GM20431 (cell line): ENCODE measurements at regions not wholly inside any gene's neighbourhood (a gene's known extent, or its start where the extent isn't known, plus 50 kb on each side); places are given as distances from the start of the nearest gene placed in this dataset.
"Not testable (repeated sequence)": the region's sequence is repeated elsewhere in the genome, so short reads cannot be mapped to it uniquely, and the experiment has no call there.

ENCODE experiments used
- in situ Hi-C: fragments of 300-500 bp; cut with MseI, MboI; formaldehyde crosslinking; loops from one replicate; pipeline ENCODE4 v1.15.0; 2020; ENCODE audit warnings: low sequenced_read_pairs; ENCODE audit not compliant: unreplicated experiment

DNA sequence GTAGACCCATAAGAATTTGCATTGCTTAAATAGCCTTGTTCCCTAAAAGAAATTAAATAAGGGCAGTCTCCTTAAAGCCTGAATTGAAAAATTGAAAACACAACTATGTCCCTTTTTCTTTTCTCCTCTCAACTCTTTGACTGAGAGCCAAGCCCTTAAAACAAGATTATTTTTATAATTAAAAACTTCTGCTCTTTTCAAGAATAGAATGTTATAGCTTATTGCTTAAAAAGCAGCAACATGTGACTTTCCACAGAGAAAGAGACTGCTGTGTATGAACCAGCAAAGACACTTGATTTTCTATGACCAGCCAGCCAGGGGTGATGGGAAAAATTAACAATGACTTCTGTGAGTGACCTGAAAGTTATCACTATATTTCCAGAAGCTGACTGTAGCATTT lies 295.2 kb upstream of the CELF2 start:
- in situ Hi-C loops: no loop called here

DNA sequence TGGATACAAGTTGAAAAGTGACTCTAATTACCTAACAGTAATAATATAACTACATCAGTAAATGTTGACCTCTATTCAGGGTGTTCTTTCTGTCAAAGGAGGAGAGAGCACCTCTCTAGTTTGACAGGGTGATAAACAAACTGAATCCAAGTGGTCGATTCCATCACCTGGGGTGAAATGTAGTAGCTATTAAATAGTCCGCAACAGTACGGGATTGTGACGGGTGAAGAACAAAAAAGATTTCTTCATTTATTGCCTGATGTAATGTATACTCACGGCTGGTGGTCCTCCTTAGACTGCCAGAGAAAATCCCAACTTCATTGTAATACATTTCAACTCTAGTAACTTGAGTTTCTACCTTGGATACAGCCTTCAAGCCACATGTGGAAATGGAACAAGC lies 292.5 kb upstream of the CELF2 start:
- in situ Hi-C loops: no loop called here

DNA sequence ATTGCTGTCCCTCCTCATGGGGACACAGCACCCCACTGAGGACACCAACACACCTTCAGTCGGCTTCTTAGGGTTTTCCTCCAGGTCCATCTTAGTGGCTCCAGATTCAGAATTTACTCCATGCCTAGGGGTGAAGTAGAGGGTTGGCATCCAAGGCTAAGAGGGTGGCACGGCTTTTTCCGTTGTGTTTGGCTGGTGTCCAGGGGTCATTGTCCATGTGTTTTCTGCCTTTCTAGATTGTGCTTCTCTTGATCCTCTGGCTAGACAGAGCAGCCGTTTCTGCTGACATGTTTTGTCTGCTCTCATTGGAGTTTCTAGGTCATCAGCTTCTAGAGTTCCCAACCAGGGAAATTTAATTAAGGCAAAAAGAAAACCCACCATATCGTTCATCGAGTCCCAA lies 291.6 kb upstream of the CELF2 start:
- in situ Hi-C loops: no loop called here

DNA sequence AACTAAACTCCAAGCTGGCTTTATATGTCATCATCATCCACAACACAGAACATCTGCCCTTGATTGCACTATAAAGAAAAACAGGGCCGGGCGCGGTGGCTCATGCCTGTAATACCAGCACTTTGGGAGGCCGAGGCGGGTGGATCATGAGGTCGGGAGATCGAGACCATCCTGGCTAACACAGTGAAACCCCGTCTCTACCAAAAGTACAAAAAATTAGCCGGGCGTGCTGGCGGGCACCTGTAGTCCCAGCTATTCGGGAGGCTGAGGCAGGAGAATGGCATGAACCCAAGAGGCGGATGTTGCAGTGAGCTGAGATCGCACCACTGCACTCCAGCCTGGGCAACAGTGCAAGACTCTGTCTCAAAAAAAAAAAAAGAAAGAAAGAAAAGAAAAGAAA lies 290.3 kb upstream of the CELF2 start:
- in situ Hi-C loops: not testable (repeated sequence)

DNA sequence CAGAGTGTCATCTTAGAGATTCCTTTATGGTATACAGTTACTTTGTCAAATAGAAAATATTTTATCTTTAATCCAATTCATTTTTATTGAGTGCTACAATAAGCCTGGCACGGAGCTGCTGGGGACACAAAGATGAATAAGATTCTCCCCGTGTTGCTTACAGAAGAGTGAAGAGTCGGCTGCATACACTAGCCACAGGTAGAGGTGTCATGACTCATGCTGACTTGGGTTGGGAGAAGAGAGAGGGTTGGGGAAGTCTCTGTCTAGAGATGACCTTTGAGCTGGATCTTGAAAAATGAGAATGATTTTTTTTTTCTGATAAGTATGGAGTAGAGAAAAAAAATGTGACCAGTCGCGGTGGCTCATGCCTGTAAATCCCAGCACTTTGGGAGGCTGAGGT lies 289.9 kb upstream of the CELF2 start:
- in situ Hi-C loops: no loop called here

DNA sequence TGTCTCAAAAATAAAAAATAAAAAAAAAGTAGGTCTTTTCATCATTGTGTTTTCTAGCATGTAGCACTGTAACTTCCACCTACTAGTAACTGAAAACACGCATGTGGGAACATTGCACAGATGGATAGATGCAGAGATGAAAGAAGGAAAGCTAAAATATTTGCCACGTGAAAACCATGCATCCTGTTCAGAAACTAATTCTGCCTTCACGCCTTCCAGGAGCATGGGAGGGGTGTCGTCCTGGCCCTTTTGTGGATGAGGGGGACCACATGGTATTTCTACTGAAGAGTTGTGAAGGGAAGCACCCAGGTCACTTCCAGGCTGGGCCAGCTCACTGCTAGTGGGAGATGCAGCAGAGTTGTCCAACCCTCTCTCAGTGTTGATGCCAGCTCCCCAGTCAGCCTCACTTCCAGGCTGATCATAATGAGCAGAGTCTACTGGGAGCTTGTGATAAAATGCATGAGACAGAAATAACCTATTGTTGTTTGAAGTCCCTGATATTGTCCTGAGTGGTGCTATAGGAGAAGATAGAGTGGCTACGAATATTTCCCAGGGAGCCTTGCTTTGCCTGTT lies 287.1 kb upstream of the CELF2 start:
- in situ Hi-C loops: no loop called here

DNA sequence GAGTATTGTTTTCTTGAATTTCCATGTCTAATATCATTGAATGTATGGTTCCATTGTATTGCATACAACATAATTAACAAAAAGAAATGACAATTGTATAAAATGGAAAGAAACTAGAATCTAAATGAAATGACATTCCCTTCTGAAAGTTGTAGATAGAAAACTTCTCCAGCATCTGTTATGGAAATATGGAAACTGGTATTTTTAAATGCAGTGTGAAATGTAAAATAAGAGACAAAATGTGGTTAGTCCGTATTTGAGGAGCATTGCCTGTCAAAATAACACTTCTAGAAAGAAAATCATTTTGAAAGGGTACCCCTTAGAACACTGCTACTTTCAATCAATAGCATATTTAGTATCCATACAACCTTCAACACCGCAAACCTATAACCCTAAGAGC lies 286.3 kb upstream of the CELF2 start:
- in situ Hi-C loops: no loop called here

DNA sequence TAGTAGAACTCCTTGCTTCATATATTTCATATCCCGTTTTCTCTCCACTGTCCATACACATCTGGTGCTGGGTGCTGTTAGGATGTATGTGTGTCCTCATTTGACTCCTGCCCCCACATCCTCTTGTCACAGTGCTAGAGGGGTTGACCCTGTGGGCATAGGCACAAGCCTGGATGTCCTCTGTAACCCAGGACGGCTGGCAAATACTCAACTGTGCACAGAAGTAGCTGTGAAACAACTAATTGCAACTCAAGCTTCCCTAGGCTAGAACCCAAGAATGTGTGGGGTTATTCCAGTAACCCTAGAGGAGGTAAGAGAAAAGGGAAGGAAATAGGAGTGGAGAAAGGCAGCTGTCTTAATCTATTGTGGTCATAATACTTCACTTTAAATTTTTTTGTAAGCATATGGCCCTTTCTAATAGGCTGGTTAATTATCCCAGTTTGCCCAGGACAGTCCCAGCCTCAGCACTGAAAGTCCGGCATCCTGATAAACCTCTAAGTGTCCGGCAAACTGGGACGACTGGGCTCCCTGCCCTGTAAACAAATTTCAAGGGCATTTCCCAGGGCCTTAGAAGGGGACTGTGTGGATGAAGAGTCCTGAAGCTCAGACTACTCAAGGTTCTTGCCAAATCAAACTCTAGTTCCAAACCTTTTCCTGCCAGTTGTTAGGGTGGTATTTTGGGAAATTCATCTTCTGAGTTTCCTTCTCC lies 283.2 kb upstream of the CELF2 start:
- in situ Hi-C loops: no loop called here

DNA sequence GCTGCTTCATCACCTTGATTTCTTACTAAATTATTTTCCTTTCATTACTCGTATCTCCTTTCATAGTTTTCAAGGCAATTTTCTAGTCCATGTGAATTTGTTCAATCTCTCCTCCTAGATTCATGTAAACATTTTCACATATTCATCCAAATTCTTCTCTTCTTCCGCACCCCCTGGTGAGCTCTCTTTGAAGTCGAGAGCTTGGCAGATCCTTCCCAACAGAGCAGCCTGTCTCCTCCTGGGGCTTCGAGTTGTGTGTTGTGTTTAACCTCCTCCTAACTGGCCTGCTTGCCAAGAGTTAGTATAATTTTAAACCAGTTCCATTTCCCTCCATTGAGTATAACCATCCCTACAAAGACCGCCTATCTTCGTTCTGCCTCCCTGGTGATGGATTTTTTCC lies 272.4 kb upstream of the CELF2 start:
- in situ Hi-C loops: no loop called here

DNA sequence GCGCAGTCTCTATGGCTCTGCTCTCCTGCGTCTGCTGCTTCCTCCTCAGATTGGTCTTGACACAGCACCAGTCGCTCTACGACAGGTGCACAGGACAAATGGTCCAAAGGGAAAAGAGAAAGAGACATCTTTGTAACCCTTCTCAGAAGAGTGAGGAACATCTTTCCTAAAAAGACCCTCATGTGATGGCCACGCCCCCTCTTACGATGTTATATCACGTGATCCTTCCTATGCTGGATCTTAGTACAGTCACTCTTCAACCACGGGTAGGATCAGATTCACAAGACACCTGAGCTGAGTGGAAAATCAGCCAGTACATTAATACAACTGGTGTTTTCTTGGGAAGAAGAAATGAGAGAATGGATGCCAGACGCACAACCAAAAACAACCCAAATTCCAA lies 262.2 kb upstream of the CELF2 start:
- in situ Hi-C loops: no loop called here

DNA sequence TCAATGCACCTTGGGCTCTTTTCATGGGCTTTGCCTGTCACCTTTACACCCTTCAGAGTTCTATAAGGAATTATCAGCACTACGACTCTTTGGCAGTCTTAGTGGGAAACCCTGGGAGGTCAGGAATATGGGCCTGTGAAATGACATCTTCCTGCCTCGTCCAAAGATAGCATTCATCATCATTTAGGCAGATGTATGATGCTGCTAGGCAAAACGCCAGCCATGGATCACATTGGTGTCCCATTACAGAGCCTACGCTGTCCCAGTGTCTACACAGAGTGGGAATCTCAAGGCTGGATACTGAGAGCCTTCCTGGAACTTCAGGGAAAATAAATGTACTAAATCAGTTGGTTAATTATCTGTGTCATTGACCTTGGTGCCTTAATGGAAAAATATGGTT lies 259.4 kb upstream of the CELF2 start:
- in situ Hi-C loops: no loop called here

DNA sequence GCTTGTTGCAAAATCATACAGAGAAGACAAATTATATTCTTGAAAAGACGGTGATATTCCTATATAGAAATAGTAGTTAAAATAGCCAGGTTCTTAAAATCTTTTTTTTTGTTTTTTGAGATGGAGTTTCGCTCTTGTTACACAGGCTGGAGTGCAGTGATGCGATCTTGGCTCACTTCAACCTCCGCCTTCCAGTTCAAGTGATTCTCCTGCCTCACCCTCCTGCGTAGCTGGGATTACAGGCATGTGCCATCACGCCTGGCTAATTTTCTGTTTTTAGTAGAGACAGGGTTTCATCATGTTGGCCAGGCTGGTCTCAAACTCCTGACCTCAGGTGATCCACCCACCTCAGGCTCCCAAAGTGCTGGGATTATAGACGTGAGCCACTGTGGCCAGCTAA lies 257.9 kb upstream of the CELF2 start:
- in situ Hi-C loops: not testable (repeated sequence)

DNA sequence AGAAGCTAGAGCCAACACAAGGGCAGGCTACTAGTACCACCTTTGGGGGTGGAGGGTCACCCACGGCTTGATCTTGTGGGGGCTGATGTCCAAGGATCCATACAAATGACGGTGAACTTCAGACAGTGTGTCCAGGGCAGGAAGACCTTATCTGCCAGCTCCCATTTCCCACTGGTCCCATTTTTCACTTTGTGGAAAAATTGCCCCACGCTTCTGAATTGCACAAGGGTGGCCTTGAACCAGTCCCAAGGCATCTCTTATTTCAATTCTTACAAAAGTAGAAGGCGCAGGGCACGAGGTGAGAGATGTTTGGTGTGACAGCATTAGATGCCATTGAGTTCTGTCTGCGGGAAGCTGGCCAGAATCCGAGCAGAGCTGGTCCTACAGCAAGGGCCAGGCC lies 252.7 kb upstream of the CELF2 start:
- in situ Hi-C loops: no loop called here

DNA sequence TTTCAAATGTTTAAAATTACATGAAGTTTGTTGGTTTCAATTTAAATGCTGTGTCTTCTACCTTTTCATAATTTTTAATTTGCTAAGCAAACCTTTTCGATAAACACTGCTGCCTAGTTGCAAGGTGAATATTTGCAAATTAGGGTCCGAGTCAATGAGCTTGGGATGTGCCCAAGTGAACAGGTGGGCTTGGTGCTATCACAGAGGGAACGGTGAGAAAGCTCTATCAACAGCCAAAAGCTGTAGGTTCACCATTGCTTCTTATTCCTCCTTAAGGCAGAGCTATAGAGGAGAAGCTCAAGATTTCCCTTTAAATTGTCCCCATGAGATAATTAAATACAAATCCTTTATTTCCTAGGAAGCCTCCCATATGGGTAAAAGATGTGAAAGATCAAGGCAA lies 245.3 kb upstream of the CELF2 start:
- in situ Hi-C loops: no loop called here

DNA sequence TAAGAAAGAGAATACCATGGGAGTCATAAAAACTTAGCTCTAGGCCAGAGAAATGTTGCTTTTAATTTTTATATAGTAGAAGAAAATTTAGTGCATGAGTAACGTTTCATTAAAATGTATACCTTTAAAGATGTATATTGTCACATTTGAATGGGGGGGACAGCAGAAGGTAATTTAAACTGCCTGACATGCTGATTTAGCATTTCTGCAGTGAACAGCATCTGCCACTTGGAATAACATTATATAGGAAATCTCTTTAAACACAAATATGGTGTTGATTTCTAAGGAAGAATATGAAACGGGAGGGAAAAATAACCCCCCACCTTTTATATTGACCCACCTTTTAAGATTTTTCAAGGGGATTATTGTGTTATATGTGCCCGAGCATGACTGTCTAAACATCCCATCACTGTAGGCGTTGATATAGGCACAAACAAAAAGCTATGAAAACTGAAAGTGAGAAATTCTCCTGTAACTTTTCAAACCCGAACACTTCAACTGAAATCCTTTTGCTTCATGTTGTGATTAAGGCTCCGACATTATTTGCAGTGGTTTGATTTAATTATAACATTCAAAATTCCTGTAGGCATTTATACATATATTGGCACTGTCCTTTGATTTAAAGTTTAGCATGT lies 244.7 kb upstream of the CELF2 start:
- in situ Hi-C loops: no loop called here

DNA sequence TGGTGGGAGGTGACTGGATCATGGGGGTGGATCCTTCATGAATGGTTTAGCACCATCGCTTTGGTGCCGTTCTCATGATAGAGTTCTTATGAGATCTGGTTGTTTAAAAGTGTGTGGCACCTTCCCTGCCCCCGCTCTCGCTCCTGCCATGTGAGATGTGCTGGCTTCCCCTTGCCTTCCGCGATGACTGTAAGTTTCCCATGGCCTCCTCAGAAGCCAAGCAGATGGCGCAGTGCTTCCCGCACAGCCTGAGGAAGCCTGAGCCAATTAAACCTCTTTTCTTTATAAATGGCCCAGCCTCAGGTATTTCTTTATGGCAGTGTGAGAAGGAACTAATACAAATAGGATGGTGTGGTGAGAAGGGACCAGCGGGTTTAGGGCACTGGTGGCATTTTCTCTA lies 243.3 kb upstream of the CELF2 start:
- in situ Hi-C loops: no loop called here

DNA sequence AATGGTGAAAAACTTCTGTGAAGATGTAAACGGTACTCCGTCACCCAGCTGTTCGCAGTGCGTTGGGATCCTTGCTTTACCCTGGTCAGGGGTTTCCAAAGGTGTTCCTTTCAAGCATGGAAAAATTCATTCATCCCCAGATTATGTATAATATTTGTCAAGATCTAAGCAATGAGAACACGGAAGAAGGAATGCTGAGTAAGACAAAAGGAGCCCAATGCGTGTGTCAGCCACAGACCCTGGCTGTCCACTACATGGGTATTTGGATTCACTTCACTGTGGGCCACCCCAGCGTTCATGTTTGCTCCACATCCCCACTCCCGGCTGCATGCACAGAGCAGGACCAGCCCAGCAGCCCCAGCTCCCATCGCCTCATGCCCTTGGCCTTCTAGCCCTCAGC lies 241.3 kb upstream of the CELF2 start:
- in situ Hi-C loops: no loop called here

DNA sequence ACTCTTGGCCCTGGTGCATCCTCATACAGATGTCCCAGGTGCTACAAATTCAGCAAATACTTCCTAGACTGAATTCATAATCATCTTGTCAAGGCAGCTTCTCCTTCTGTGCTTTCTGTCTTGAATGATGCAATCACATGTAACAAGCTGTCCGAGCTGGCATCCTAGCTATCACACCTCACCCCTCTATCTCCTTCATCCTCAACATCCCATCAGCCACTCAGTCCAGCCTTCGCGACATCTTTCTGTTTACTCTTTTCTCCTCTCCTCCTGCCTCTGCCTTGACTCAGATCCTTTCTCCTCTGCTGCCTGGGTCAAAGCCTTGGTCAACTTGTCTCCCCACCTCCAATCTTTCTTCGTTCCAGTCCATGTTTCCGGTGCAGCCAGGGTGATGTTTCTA lies 240.4 kb upstream of the CELF2 start:
- in situ Hi-C loops: no loop called here

DNA sequence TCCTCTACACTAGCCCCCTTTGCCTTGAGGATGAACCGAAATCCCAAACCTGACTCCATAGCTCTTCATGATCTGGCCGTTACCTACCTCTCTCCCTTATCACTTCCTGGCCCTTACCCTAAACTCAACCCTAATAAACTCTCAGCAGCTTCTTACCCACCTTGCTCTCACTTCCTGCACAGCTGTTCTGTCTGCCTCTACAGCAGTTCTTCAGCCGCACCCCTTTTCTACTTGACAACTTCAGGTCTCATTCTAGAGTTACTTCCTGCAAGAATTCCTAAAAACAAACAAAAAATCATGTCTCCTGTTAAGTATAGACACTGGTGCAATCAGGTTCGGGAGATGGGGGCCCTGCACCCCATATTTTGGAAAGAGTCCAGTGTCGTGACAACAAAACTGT lies 239.9 kb upstream of the CELF2 start:
- in situ Hi-C loops: no loop called here

DNA sequence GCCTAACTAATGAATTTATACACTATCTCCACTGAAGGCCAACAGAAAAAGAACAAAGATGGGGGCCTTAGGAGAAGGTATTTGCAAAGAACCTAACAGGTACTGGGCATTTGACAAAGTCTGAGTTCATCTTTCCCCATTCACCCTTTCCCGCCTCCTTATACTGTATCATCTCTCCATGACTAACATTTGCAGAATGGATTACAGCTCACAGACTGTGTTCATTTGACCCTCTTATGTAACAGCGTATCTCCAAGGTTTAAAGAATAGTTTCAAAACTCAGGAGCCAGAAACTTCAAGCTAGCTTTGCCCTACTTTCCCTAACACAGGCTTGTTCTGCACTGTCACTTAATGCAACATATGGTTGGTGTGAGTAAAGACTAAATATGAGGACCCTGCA lies 238.7 kb upstream of the CELF2 start:
- in situ Hi-C loops: no loop called here

DNA sequence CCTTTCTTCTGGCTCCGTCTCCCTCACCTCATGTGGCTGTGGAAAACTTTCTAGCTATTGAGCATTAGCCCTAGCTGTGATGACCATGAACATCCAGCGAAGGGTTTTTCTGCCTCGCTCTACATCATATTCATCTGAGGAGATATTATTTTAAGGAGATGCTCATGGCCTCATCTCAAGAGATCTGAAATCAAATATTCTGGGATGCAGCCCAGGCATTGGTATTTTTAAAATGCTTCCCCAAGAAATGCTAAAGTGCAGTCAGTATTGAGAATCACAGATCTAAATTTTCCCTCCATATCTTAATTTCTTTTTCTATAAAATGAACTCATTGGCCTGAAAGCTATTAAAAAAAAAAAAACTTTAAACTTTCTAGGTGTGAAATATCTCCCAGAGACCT lies 238.2 kb upstream of the CELF2 start:
- in situ Hi-C loops: no loop called here

DNA sequence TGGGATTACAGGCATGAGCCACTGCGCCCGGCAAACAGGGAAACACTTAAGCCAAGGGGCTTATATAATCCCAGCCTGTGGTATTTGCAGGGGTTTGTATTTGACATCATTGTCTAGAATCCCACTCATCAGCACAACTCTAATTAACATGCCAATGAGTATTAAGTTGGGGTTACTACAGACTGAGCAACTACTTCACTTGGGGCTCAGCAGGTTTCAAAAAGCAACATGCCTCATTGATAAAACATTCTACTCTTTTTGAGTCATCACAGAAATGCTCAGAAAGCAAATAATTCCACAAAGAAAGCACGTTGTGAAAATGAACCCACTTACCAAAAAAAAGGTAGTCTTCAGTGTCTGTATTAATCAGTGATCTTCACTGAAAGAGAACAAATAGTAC lies 236.9 kb upstream of the CELF2 start:
- in situ Hi-C loops: no loop called here
